Uterus (tissue), 2 donors: ENCODE measurements at regions not wholly inside any gene's neighbourhood (a gene's known extent, or its start where the extent isn't known, plus 50 kb on each side); places are given as distances from the start of the nearest gene placed in this dataset.

Experiments
- POLR2A ChIP-seq, 2 donors: fragments of 450-650 bp; IDR thresholded peaks; one replicate each; pipeline ENCODE4 v1.6.1; 2016; ENCODE audit warnings: antibody characterized with exemption in 2 of 2, mild to moderate bottlenecking in 1 of 2, moderate library complexity in 1 of 2
- TF ChIP-seq, protein P1 (sequence below), 4 experiments: fragments of 200-600 bp in 2 of 4; fragments of 450-650 bp in 2 of 4; sonication (generic) in 2 of 4; IDR thresholded peaks; one replicate each; pipeline ENCODE4 v1.5.1; 2016 to 2019; ENCODE audit warnings: antibody characterized with exemption in 4 of 4, mild to moderate bottlenecking in 2 of 4, moderate library complexity in 1 of 4

DNA sequence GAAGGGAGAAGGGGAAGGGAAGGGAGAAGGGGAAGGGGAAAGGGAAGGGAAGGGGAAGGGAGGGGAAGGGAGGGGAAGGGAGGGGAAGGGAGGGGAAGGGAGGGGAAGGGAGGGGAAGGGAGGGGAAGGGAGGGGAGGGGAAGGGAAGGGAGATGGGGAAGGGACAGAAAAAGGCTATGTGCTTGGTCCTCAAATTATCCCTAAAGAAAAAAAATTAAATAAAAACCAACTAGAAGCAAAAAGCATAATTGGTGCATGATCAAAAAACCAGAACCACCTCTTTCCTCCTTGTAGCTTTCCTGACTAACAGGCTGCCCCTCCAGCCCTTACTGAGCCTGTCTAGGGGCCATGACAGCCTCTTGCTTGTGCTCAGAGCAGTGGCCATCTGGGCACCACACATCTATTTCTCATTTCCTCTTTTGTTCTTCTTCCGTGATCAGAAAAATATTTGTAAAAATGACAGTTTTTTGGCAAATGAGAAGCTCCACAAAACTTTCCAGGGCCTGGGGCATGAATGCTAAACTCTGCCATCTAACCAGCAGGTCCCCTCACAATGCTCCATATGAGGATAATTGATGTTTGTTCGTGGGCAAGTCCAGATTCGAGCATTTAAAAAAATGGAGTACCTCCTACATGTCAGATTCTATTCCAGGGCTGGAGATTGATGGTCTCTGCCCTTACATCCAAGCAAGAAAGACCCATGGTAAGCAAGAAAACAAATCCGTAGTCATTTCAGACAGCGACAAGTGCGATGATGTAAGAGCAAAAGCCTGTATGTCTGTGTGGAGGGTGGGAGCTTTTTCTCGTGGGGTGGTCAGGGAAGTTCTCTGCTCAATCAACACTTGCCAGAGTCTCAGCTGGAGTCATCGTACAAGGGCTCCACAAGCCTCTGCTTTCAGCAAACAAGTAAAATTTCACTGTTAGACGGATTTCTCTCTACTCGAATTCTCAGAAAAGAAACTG, 320.9 kb downstream of the WDR11 start:
- TF ChIP-seq, protein P1, sequence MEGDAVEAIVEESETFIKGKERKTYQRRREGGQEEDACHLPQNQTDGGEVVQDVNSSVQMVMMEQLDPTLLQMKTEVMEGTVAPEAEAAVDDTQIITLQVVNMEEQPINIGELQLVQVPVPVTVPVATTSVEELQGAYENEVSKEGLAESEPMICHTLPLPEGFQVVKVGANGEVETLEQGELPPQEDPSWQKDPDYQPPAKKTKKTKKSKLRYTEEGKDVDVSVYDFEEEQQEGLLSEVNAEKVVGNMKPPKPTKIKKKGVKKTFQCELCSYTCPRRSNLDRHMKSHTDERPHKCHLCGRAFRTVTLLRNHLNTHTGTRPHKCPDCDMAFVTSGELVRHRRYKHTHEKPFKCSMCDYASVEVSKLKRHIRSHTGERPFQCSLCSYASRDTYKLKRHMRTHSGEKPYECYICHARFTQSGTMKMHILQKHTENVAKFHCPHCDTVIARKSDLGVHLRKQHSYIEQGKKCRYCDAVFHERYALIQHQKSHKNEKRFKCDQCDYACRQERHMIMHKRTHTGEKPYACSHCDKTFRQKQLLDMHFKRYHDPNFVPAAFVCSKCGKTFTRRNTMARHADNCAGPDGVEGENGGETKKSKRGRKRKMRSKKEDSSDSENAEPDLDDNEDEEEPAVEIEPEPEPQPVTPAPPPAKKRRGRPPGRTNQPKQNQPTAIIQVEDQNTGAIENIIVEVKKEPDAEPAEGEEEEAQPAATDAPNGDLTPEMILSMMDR (IDR thresholded peaks at IDR 0.05), result no peak
- no peak for TF ChIP-seq POLR2A (IDR thresholded peaks at IDR 0.05)
